Cardiac fibroblast (primary cell): ENCODE measurements at regions not wholly inside any gene's neighbourhood (a gene's known extent, or its start where the extent isn't known, plus 50 kb on each side); places are given as distances from the start of the nearest gene placed in this dataset.

Source experiments
- DNase-seq, 2 donors: peaks; one replicate each; pipeline versions ENCODE4 v3.0.0 to v3.0.0-alpha.2; 2010; ENCODE audit warnings: low read depth in 2 of 2
- H3K4me3 ChIP-seq, 2 donors: replicated peaks in 1 of 2; 1 replicate in 1 of 2; 2 replicates in 1 of 2; pipeline ENCODE4 v1.5.1; 2011; ENCODE audit warnings: low read depth in 2 of 2, low read length in 2 of 2, mild to moderate bottlenecking in 2 of 2, moderate library complexity in 1 of 2
- CTCF ChIP-seq: IDR thresholded peaks from one replicate; pipeline ENCODE4 v1.5.1; 2011; ENCODE audit warnings: low read depth, mild to moderate bottlenecking, low read length, inconsistent platforms

GRCh38 chr14:82359201-82359600 lies 825.5 kb upstream of the SEL1L start:
- DNase-seq: no peak
- no peak for TF ChIP-seq CTCF
- no peak overlapping the region for H3K4me3 ChIP-seq

- no peak overlapping the region for H3K4me3 ChIP-seq
- no peak for TF ChIP-seq CTCF
- no peak for DNase-seq
Measured at GRCh38 chr14:82362452-82362851, 828.8 kb upstream of the SEL1L start.

GRCh38 chr14:82365471-82365870 lies 831.8 kb upstream of the SEL1L start:
- H3K4me3 ChIP-seq: no peak overlapping the region
- no peak for TF ChIP-seq CTCF
- DNase-seq: no peak

GRCh38 chr14:82366803-82367202 lies 833.1 kb upstream of the SEL1L start:
- TF ChIP-seq CTCF: no peak
- no peak overlapping the region for H3K4me3 ChIP-seq
- DNase-seq: no peak

- no peak for TF ChIP-seq CTCF
- no peak for DNase-seq
Measured at GRCh38 chr14:82379291-82379690, 845.6 kb upstream of the SEL1L start.

DNA sequence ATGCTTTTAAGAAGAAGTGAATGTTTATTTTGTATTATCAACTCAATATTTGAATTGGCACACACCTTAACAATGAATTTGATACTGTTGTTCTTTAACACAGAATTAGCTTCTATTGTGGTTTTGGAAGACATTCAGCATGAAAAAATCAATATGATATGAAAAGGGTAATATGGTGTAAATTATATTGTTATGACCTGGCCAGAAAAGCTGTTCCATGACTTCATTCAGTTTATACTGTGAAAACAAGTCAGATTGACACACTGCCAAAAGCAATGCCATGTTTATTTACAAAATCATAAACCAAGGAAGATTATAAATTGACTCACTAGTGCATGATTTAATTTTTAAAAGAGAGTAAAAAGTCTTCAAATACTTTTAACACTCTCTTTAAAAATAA lies 851.4 kb upstream of the SEL1L start:
- no peak for DNase-seq
- TF ChIP-seq CTCF: no peak
- H3K4me3 ChIP-seq: no peak overlapping the region

More at GRCh38 chr14:82379291-82379690, 845.6 kb upstream of the SEL1L start:
- H3K4me3 ChIP-seq: no peak overlapping the region

GRCh38 chr14:82387699-82388098 lies 854.0 kb upstream of the SEL1L start:
- no peak overlapping the region for H3K4me3 ChIP-seq
- no peak for TF ChIP-seq CTCF
- no peak for DNase-seq
